Stomach (tissue), 4 donors: ENCODE measurements at regions not wholly inside any gene's neighbourhood (a gene's known extent, or its start where the extent isn't known, plus 50 kb on each side); places are given as distances from the start of the nearest gene placed in this dataset.

Experiments used
- POLR2A ChIP-seq, 4 donors: fragments of 450-650 bp; IDR thresholded peaks; one replicate each; pipeline ENCODE4 v1.6.1; 2016; ENCODE audit warnings: antibody characterized with exemption in 4 of 4, control low read depth in 2 of 4, mild to moderate bottlenecking in 1 of 4, moderate library complexity in 1 of 4
- TF ChIP-seq, protein P1 (sequence below), 7 experiments: fragments of 450-650 bp in 4 of 7; fragments of 200-600 bp in 3 of 7; sonication (generic) in 3 of 7; IDR thresholded peaks; one replicate each; pipeline ENCODE4 v1.5.1; 2016 to 2019; ENCODE audit warnings: antibody characterized with exemption in 7 of 7, control low read depth in 2 of 7, mild to moderate bottlenecking in 1 of 7

DNA sequence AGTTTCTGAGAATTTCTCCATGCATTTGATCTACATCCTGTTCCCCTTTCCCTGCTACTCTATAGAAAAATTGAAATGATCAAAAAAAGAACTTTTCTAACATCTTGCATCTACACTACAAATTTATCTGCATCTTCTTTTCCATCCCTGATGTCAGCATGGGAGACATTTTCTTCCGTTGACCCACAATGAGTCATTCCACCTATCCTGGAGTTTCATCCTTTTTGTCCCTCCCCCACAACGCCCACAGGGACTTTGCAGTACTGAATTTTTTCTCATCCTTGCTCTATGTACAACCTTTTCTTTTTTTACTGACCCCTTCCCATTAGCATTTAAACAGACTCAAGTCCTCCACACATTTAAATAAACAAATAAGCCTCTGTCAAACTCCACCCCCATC, 112.2 kb upstream of the MROH9 start:
- TF ChIP-seq, protein P1, sequence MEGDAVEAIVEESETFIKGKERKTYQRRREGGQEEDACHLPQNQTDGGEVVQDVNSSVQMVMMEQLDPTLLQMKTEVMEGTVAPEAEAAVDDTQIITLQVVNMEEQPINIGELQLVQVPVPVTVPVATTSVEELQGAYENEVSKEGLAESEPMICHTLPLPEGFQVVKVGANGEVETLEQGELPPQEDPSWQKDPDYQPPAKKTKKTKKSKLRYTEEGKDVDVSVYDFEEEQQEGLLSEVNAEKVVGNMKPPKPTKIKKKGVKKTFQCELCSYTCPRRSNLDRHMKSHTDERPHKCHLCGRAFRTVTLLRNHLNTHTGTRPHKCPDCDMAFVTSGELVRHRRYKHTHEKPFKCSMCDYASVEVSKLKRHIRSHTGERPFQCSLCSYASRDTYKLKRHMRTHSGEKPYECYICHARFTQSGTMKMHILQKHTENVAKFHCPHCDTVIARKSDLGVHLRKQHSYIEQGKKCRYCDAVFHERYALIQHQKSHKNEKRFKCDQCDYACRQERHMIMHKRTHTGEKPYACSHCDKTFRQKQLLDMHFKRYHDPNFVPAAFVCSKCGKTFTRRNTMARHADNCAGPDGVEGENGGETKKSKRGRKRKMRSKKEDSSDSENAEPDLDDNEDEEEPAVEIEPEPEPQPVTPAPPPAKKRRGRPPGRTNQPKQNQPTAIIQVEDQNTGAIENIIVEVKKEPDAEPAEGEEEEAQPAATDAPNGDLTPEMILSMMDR (IDR thresholded peaks at IDR 0.05), result no peak
- no peak for TF ChIP-seq POLR2A (IDR thresholded peaks at IDR 0.05)
